Dermis microvascular lymphatic vessel endothelial cell (primary cell): ENCODE measurements at regions not wholly inside any gene's neighbourhood (a gene's known extent, or its start where the extent isn't known, plus 50 kb on each side); places are given as distances from the start of the nearest gene placed in this dataset.
"Not testable (repeated sequence)": the region's sequence is repeated elsewhere in the genome, so short reads cannot be mapped to it uniquely, and the experiment has no call there.

Source experiments
- DNase-seq, 2 donors: peaks; one replicate each; pipeline versions ENCODE4 v3.0.0 to v3.0.0-alpha.2; 2010; ENCODE audit warnings: low read depth in 2 of 2

- no peak for DNase-seq
These were observed 313.8 kb downstream of the LNPK start for GRCh38 chr2:175688243-175688642.

- DNase-seq: no peak
These were observed 314.6 kb downstream of the LNPK start for GRCh38 chr2:175687465-175687864.

GRCh38 chr2:175686002-175686401 lies 316.1 kb downstream of the LNPK start:
- DNase-seq: no peak

GRCh38 chr2:175684466-175684865 lies 317.6 kb downstream of the LNPK start:
- no peak for DNase-seq

GRCh38 chr2:175679728-175680127 lies 322.3 kb downstream of the LNPK start:
- DNase-seq: no peak

- DNase-seq: no peak
These were observed 322.8 kb downstream of the LNPK start for GRCh38 chr2:175679231-175679630.

GRCh38 chr2:175677880-175678279 lies 324.2 kb downstream of the LNPK start:
- no peak for DNase-seq

GRCh38 chr2:175676813-175677212 lies 325.3 kb downstream of the LNPK start:
- no peak for DNase-seq

GRCh38 chr2:175668804-175669203 lies 333.3 kb downstream of the LNPK start:
- not testable (repeated sequence) for DNase-seq

GRCh38 chr2:175662335-175662734 lies 339.7 kb downstream of the LNPK start:
- DNase-seq: no peak

- DNase-seq: no peak
These were observed 353.4 kb downstream of the LNPK start for GRCh38 chr2:175648577-175649063.

- no peak for DNase-seq
These were observed 355.0 kb downstream of the LNPK start for GRCh38 chr2:175647058-175647457.

GRCh38 chr2:175640655-175641054 lies 361.4 kb downstream of the LNPK start:
- DNase-seq: no peak

- DNase-seq: no peak
These were observed 368.8 kb downstream of the LNPK start for GRCh38 chr2:175633227-175633626.

GRCh38 chr2:175631245-175631623 lies 370.8 kb downstream of the LNPK start:
- DNase-seq: no peak

- DNase-seq: no peak
These were observed 371.5 kb downstream of the LNPK start for GRCh38 chr2:175630280-175631244.

GRCh38 chr2:175628243-175628642 lies 373.8 kb downstream of the LNPK start:
- no peak for DNase-seq

GRCh38 chr2:175627405-175627804 lies 374.7 kb downstream of the LNPK start:
- no peak for DNase-seq

GRCh38 chr2:175626796-175627195 lies 375.3 kb downstream of the LNPK start:
- no peak for DNase-seq

GRCh38 chr2:175624785-175625184 lies 377.3 kb downstream of the LNPK start:
- no peak for DNase-seq

- DNase-seq: no peak
These were observed 377.8 kb downstream of the LNPK start for GRCh38 chr2:175624211-175624761.

GRCh38 chr2:175621821-175622220 lies 380.2 kb downstream of the LNPK start:
- DNase-seq: no peak

GRCh38 chr2:175620106-175620505 lies 382.0 kb downstream of the LNPK start:
- no peak for DNase-seq
